NCI-H446 (cell line): ENCODE measurements at regions not wholly inside any gene's neighbourhood (a gene's known extent, or its start where the extent isn't known, plus 50 kb on each side); places are given as distances from the start of the nearest gene placed in this dataset.

Experiments used
- DNase-seq, 2 experiments: peaks; one replicate each; lab custom pipeline; 2025; lab: John Stamatoyannopoulos, UW

GRCh38 chr10:62744136-62744535 lies 60.4 kb upstream of the ADO start:
- no peak for DNase-seq

- no peak for DNase-seq
These were observed 58.9 kb upstream of the ADO start for GRCh38 chr10:62745581-62745980.

GRCh38 chr10:62746951-62747729 lies 57.4 kb upstream of the ADO start:
- DNase-seq = no peak

- DNase-seq = no peak
These were observed 56.1 kb upstream of the ADO start for GRCh38 chr10:62748386-62748785.

- DNase-seq = no peak
These were observed 55.3 kb upstream of the ADO start for GRCh38 chr10:62749093-62749683.
